ENCODE measurements at regions not wholly inside any gene's neighbourhood (a gene's known extent, or its start where the extent isn't known, plus 50 kb on each side); places are given as distances from the start of the nearest gene placed in this dataset.

DNA sequence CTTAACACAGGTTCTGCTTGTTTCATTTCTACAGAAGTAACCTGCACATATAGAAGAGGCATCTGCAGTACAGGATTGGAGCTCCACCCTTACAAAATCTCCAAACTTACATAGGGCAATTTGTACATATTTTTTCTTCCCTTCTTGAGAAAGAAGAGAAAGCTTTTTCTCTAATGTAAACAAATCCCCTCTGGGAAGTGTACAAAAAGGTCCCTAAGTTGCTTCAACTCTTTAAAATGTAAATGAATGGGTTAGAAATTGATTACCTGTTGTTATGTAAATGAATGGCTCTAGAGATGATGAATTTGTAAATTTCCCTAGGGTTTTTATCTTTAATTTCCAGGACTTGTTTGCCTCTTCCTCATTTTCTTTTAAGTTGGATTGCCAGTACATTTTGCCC is 1183.7 kb downstream of the MRPL39 start:
- Histone ChIP-seq H2BK20ac (ENCODE audit: low read depth, low read length) (no peak overlapping the region), H2BK120ac (ENCODE audit: low read depth, low read length) (no peak overlapping the region), H3K9ac (ENCODE audit: low read depth, low read length) (no peak overlapping the region), H4K20me1 (ENCODE audit: insufficient read depth, low read length) (no peaks in the 10 kb centered on the region), H4K91ac (ENCODE audit: insufficient read depth, low read depth, low read length) (no peak overlapping the region), H3K9me1 (ENCODE audit: insufficient read depth, low read length) (no peaks in the 10 kb centered on the region), H3K27ac (ENCODE audit: insufficient read depth, low read length) (no peak overlapping the region), H4K5ac (ENCODE audit: low read depth, low read length) (no peak overlapping the region), H3K4me2 (ENCODE audit: low read depth, low read length) (no peak overlapping the region), H3K56ac (ENCODE audit: extremely low read depth, insufficient read depth, low read length) (no peak overlapping the region), H3K79me1 (ENCODE audit: low read depth in 1 of 2, low read length in 2 of 2) (no peaks in the 10 kb centered on the region), H3K23ac (ENCODE audit: low read depth, low read length) (no peak overlapping the region), H2AFZ (replicated peaks; ENCODE audit: low read length, poor library complexity) (no peak overlapping the region), H2AK9ac (replicated peaks; ENCODE audit: low read depth, low read length, poor library complexity) (no peak overlapping the region), H3K4ac (ENCODE audit: low read depth, low read length) (no peak overlapping the region), H4K8ac (ENCODE audit: low read depth in 2 of 2, low read length in 2 of 2) (no peak overlapping the region), H2AK5ac (ENCODE audit: low read depth, low read length) (no peak overlapping the region), H2BK15ac (ENCODE audit: low read depth, low read length) (no peak overlapping the region), H3K27me3 (ENCODE audit: control insufficient read depth, insufficient read depth, low read length) (no peaks in the 10 kb centered on the region), H3K18ac (ENCODE audit: low read depth, low read length) (no peak overlapping the region), H3K4me3 (ENCODE audit: insufficient read depth, low read depth, low read length) (no peak overlapping the region), H3K4me1 (ENCODE audit: control insufficient read depth, insufficient read depth, low read length) (no peaks in the 10 kb centered on the region), H3K9me3 (ENCODE audit: control insufficient read depth, insufficient read depth, low read length) (peaks cover 7% of the 10 kb centered on the region; the same call in 1 of the 2 replicates), H2BK5ac (ENCODE audit: low read depth, low read length, poor library complexity, severe bottlenecking) (no peak overlapping the region), H3K36me3 (ENCODE audit: control insufficient read depth, insufficient read depth, low read length) (no peaks in the 10 kb centered on the region), H3K14ac (replicated peaks; ENCODE audit: low read depth, low read length) (no peak overlapping the region)
- dilution Hi-C loops (cut with HindIII; ENCODE audit: low sequenced_read_pairs, unreplicated experiment) (no loop called here), intact Hi-C loops (cut with micrococcal nuclease) (no loop called here), in situ Hi-C loops (cut with MboI; ENCODE audit: low sequenced_read_pairs) (no loop called here)
- ChIA-PET CTCF (no interaction called here), POLR2A (ENCODE audit: unreplicated experiment) (no interaction called here)
- TF ChIP-seq RCOR1 (IDR thresholded peaks at IDR 0.05; ENCODE audit: insufficient replicate concordance, low read length) (no peak), POLR2A (IDR thresholded peaks at IDR 0.05; ENCODE audit: low read depth, low read length) (no peak), BHLHE40 (IDR thresholded peaks at IDR 0.05; ENCODE audit: low read depth, low read length) (no peak), MAFK (IDR thresholded peaks at IDR 0.05; ENCODE audit: low read depth, low read length) (no peak), SMC3 (IDR thresholded peaks at IDR 0.05; ENCODE audit: low read depth, low read length) (no peak), NFE2L2 (IDR thresholded peaks at IDR 0.05; ENCODE audit: low read depth, low read length) (no peak), MXI1 (IDR thresholded peaks at IDR 0.05; ENCODE audit: borderline replicate concordance, low read depth, low read length) (no peak), RFX5 (IDR thresholded peaks at IDR 0.05; ENCODE audit: low read depth, low read length) (no peak), MAZ (IDR thresholded peaks at IDR 0.05; ENCODE audit: borderline replicate concordance, low read depth, low read length) (no peak), FOS (IDR thresholded peaks at IDR 0.05; ENCODE audit: low read depth, low read length) (no peak), CHD1 (IDR thresholded peaks at IDR 0.05; ENCODE audit: low read depth, low read length) (no peak), RAD21 (IDR thresholded peaks at IDR 0.05; ENCODE audit: low read length) (no peak), CEBPB (IDR thresholded peaks at IDR 0.05; ENCODE audit: low read depth, low read length) (no peak)
- TF ChIP-seq, protein P1, sequence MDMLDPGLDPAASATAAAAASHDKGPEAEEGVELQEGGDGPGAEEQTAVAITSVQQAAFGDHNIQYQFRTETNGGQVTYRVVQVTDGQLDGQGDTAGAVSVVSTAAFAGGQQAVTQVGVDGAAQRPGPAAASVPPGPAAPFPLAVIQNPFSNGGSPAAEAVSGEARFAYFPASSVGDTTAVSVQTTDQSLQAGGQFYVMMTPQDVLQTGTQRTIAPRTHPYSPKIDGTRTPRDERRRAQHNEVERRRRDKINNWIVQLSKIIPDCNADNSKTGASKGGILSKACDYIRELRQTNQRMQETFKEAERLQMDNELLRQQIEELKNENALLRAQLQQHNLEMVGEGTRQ (IDR thresholded peaks at IDR 0.05; ENCODE audit: low read depth, low read length), result no peak
- TF ChIP-seq, protein P2, sequence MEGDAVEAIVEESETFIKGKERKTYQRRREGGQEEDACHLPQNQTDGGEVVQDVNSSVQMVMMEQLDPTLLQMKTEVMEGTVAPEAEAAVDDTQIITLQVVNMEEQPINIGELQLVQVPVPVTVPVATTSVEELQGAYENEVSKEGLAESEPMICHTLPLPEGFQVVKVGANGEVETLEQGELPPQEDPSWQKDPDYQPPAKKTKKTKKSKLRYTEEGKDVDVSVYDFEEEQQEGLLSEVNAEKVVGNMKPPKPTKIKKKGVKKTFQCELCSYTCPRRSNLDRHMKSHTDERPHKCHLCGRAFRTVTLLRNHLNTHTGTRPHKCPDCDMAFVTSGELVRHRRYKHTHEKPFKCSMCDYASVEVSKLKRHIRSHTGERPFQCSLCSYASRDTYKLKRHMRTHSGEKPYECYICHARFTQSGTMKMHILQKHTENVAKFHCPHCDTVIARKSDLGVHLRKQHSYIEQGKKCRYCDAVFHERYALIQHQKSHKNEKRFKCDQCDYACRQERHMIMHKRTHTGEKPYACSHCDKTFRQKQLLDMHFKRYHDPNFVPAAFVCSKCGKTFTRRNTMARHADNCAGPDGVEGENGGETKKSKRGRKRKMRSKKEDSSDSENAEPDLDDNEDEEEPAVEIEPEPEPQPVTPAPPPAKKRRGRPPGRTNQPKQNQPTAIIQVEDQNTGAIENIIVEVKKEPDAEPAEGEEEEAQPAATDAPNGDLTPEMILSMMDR (conservative IDR thresholded peaks at IDR 0.05; ENCODE audit: low read depth, low read length), result no peak
- TF ChIP-seq, protein P3, sequence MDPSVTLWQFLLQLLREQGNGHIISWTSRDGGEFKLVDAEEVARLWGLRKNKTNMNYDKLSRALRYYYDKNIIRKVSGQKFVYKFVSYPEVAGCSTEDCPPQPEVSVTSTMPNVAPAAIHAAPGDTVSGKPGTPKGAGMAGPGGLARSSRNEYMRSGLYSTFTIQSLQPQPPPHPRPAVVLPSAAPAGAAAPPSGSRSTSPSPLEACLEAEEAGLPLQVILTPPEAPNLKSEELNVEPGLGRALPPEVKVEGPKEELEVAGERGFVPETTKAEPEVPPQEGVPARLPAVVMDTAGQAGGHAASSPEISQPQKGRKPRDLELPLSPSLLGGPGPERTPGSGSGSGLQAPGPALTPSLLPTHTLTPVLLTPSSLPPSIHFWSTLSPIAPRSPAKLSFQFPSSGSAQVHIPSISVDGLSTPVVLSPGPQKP (IDR thresholded peaks at IDR 0.05; ENCODE audit: borderline replicate concordance, low read depth, low read length), result no peak
- ATAC-seq (ENCODE audit: low read depth) (no peak), DNase-seq (no peak)
- no TSS peak for BruUV-seq (replicated peaks)

Data from IMR-90 (cell line).